A549 (cell line): ENCODE measurements at regions not wholly inside any gene's neighbourhood (a gene's known extent, or its start where the extent isn't known, plus 50 kb on each side); places are given as distances from the start of the nearest gene placed in this dataset.

ENCODE experiments used
- ATAC-seq, 2 experiments: fragments of 200-7000 bp in 1 of 2; fragments of >200 bp in 1 of 2; cut with Nextera tagmentation in 1 of 2; cut with Tn5 transposase in 1 of 2; 3 replicates each; pipeline versions ENCODE4 v1.8.0 to v1.9.1; 2018 to 2020; ENCODE audit warnings: mild to moderate bottlenecking in 1 of 2, moderate library complexity in 1 of 2
- CTCF ChIA-PET: fragments of 300-600 bp; sonication (Branson Sonifier 250); formaldehyde crosslinking; extraction: SDS; loops from one replicate; lab custom pipeline; 2021; ENCODE audit warnings: antibody characterized with exemption, inconsistent platforms; lab: Yijun Ruan, JAX
- POLR2A ChIA-PET: fragments of 350-600 bp; formaldehyde crosslinking; extraction: SDS; loops from one replicate; lab custom pipeline; 2021; ENCODE audit warnings: antibody characterized with exemption, inconsistent platforms; lab: Yijun Ruan, JAX
- DNase-seq, 2 experiments: peaks; one replicate each; pipeline versions ENCODE4 v3.0.0 to v3.0.0-alpha.2; 2011 to 2016; ENCODE audit warnings: low read depth in 1 of 2, low spot score in 1 of 2
- FAIRE-seq: peaks from 2 replicates; lab custom pipeline; 2011; peaks lifted over from hg19 to GRCh38; lab: Jason Lieb, UNC
- H3K27ac ChIP-seq, 2 experiments: fragments of >200 bp; sonication (Bioruptor Twin); formaldehyde crosslinking; 3 replicates each; pipeline ENCODE4 v1.5.1; 2016 to 2017
- H3K4me1 ChIP-seq: fragments of >200 bp; sonication (Bioruptor Twin); formaldehyde crosslinking; 3 replicates; pipeline ENCODE4 v1.6.1; 2016
- H3K4me2 ChIP-seq: fragments of >200 bp; sonication (Bioruptor Twin); formaldehyde crosslinking; 3 replicates; pipeline ENCODE4 v1.6.1; 2016
- H3K4me3 ChIP-seq: fragments of >200 bp; sonication (Bioruptor Twin); formaldehyde crosslinking; 3 replicates; pipeline ENCODE4 v1.5.1; 2016
- H3K9me3 ChIP-seq: fragments of >200 bp; sonication (Bioruptor Twin); formaldehyde crosslinking; 3 replicates; pipeline ENCODE4 v1.6.1; 2016
- BCL3 ChIP-seq: fragments of >200 bp; sonication (Bioruptor Twin); formaldehyde crosslinking; IDR thresholded peaks from 3 replicates; pipeline ENCODE4 v1.6.1; 2016
- CBX2 ChIP-seq: fragments of 200-600 bp; sonication (generic); IDR thresholded peaks from 2 replicates; pipeline ENCODE4 v1.6.1; 2016; ENCODE audit warnings: low read depth, mild to moderate bottlenecking, borderline replicate concordance
- CBX8 ChIP-seq: fragments of 200-600 bp; sonication (generic); IDR thresholded peaks from 2 replicates; pipeline ENCODE4 v1.6.1; 2016
- CEBPB ChIP-seq, 2 experiments: fragments of >200 bp in 1 of 2; sonication (Bioruptor Twin) in 1 of 2; formaldehyde crosslinking in 1 of 2; IDR thresholded peaks; 2 replicates each; pipeline ENCODE4 v1.6.1; 2012 to 2016
- CHD2 ChIP-seq: fragments of 150-350 bp; IDR thresholded peaks from 2 replicates; pipeline ENCODE4 v1.6.1; 2014; ENCODE audit warnings: low read length; ENCODE audit not compliant: partially characterized antibody
- E2F6 ChIP-seq: IDR thresholded peaks from 2 replicates; pipeline ENCODE4 v1.6.1; 2012; ENCODE audit warnings: low read depth, borderline replicate concordance
- EHF ChIP-seq: fragments of 250-450 bp; sonication (Bioruptor Pico); IDR thresholded peaks from 2 replicates; pipeline ENCODE4 v1.5.0; 2020; ENCODE audit warnings: mild to moderate bottlenecking
- EP300 ChIP-seq, 2 experiments: fragments of >200 bp; sonication (Bioruptor Twin); formaldehyde crosslinking; IDR thresholded peaks; 2 replicates in 1 of 2; 3 replicates in 1 of 2; pipeline ENCODE4 v1.6.1; 2016 to 2017
- FOXS1 ChIP-seq: fragments of 250-450 bp; sonication (Bioruptor Pico); IDR thresholded peaks from 2 replicates; pipeline ENCODE4 v1.5.0; 2020; ENCODE audit warnings: mild to moderate bottlenecking, moderate library complexity
- GATA3 ChIP-seq: IDR thresholded peaks from 2 replicates; pipeline ENCODE4 v1.6.1; 2012; ENCODE audit warnings: borderline replicate concordance
- HES2 ChIP-seq: fragments of >200 bp; sonication (Bioruptor Twin); formaldehyde crosslinking; IDR thresholded peaks from 2 replicates; pipeline ENCODE4 v1.6.1; 2016
- HEYL ChIP-seq: fragments of 250-450 bp; sonication (Bioruptor Pico); IDR thresholded peaks from 2 replicates; pipeline ENCODE4 v1.8.0; 2021; ENCODE audit warnings: mild to moderate bottlenecking, moderate library complexity
- HMGXB4 ChIP-seq: fragments of 250-450 bp; sonication (Bioruptor Pico); IDR thresholded peaks from 2 replicates; pipeline ENCODE4 v1.5.0; 2021; ENCODE audit warnings: mild to moderate bottlenecking, moderate library complexity, borderline replicate concordance
- HOXB13 ChIP-seq: fragments of 250-450 bp; sonication (Bioruptor Pico); IDR thresholded peaks from 2 replicates; pipeline ENCODE4 v1.5.0; 2020; ENCODE audit warnings: low read depth, mild to moderate bottlenecking, moderate library complexity
- JUN ChIP-seq, 2 experiments: fragments of >200 bp; sonication (Bioruptor Twin); formaldehyde crosslinking; IDR thresholded peaks; 2 replicates in 1 of 2; 3 replicates in 1 of 2; pipeline ENCODE4 v1.6.1; 2016 to 2017
- KDM5A ChIP-seq: fragments of 200-600 bp; sonication (generic); IDR thresholded peaks from 2 replicates; pipeline ENCODE4 v1.6.1; 2016; ENCODE audit warnings: antibody characterized with exemption, mild to moderate bottlenecking
- MAFK ChIP-seq: fragments of 450-650 bp; IDR thresholded peaks from 2 replicates; pipeline ENCODE4 v1.6.1; 2014; ENCODE audit not compliant: partially characterized antibody
- MAZ ChIP-seq: fragments of 150-350 bp; IDR thresholded peaks from 2 replicates; pipeline ENCODE4 v1.6.1; 2014; ENCODE audit warnings: antibody characterized with exemption, low read depth, low read length, borderline replicate concordance
- MYC ChIP-seq: IDR thresholded peaks from 2 replicates; pipeline ENCODE4 v1.6.1; 2012; ENCODE audit warnings: mild to moderate bottlenecking, inconsistent platforms, low read length, improper control_type of control experiment, borderline replicate concordance
- NFE2L2 ChIP-seq: fragments of 150-350 bp; conservative IDR thresholded peaks from 2 replicates; pipeline ENCODE4 v1.6.1; 2014; ENCODE audit warnings: low read length
- NR3C1 ChIP-seq: fragments of >200 bp; sonication (Bioruptor Twin); formaldehyde crosslinking; IDR thresholded peaks from 3 replicates; pipeline ENCODE4 v1.6.1; 2017
- PBX3 ChIP-seq: IDR thresholded peaks from 2 replicates; pipeline ENCODE4 v1.6.1; 2012
- PHF8 ChIP-seq: fragments of 200-600 bp; sonication (generic); IDR thresholded peaks from 2 replicates; pipeline ENCODE4 v1.6.1; 2016; ENCODE audit warnings: low read depth, mild to moderate bottlenecking, antibody characterized with exemption, moderate library complexity, borderline replicate concordance
- RARB ChIP-seq: fragments of 250-450 bp; sonication (Bioruptor Pico); IDR thresholded peaks from 2 replicates; pipeline ENCODE4 v1.8.0; 2021; ENCODE audit warnings: mild to moderate bottlenecking, moderate library complexity
- RCOR1 ChIP-seq: fragments of 150-350 bp; IDR thresholded peaks from 2 replicates; pipeline ENCODE4 v1.6.1; 2014; ENCODE audit warnings: antibody characterized with exemption, low read length, low read depth
- TFCP2L1 ChIP-seq: fragments of 250-450 bp; sonication (Bioruptor Pico); IDR thresholded peaks from 2 replicates; pipeline ENCODE4 v1.5.0; 2021; ENCODE audit warnings: mild to moderate bottlenecking
- TP53 ChIP-seq: fragments of 250-450 bp; sonication (Bioruptor Pico); IDR thresholded peaks from 2 replicates; pipeline ENCODE4 v1.5.0; 2021; ENCODE audit warnings: mild to moderate bottlenecking, moderate library complexity
- ZC3H11A ChIP-seq: fragments of 450-650 bp; IDR thresholded peaks from 2 replicates; pipeline ENCODE4 v1.6.1; 2014; ENCODE audit warnings: antibody characterized with exemption, mild to moderate bottlenecking
- ZFP36 ChIP-seq: fragments of 450-650 bp; IDR thresholded peaks from 2 replicates; pipeline ENCODE4 v1.6.1; 2014; ENCODE audit warnings: borderline replicate concordance; ENCODE audit not compliant: partially characterized antibody
- ZSCAN20 ChIP-seq: fragments of 250-450 bp; sonication (Bioruptor Pico); IDR thresholded peaks from 2 replicates; pipeline ENCODE4 v1.8.0; 2022; ENCODE audit warnings: mild to moderate bottlenecking, moderate library complexity
- WGBS: methylation state at CpG from one replicate; pipeline ENCODE4 v1.1.6; 2017; ENCODE audit errors: missing lambda C conversion rate; 5-methylcytosine and 5-hydroxymethylcytosine counted together

- TF ChIP-seq E2F6 (no peak), ZFP36 (no peak), HOXB13 (CRISPR knock-in tag) (no peak), CBX8 (no peak)
Observed at GRCh38 chr13:47136504-47136941, 239.7 kb upstream of the HTR2A start (continued).

- DNase-seq, result no peak
- CTCF ChIA-PET, result no interaction called here
- WGBS, result 9% methylated on average over 5 of the region's 5 CpGs
Observed at GRCh38 chr13:47135800-47136503, 239.1 kb upstream of the HTR2A start.

GRCh38 chr13:47134939-47135489 is 238.2 kb upstream of the HTR2A start:
- ATAC-seq, result no peak
- no peak for FAIRE-seq
- H3K9me3 ChIP-seq, result no peaks in the 10 kb centered on the region
- no peak overlapping the region for H3K4me2 ChIP-seq
- ChIA-PET CTCF (no interaction called here), POLR2A (no interaction called here)
- no peak overlapping the region for H3K27ac ChIP-seq
- no peaks in the 10 kb centered on the region for H3K4me1 ChIP-seq
- DNase-seq, result no peak
- H3K4me3 ChIP-seq, result no peak overlapping the region
- 18% methylated on average over 9 of the region's 9 CpGs for WGBS
- TF ChIP-seq JUN (IDR thresholded peaks at IDR 0.05) (no peak), RARB (CRISPR knock-in tag) (no peak), HOXB13 (CRISPR knock-in tag) (no peak), CBX2 (no peak), NR3C1 (no peak), BCL3 (no peak), MAFK (no peak), NFE2L2 (no peak), RCOR1 (no peak), PHF8 (no peak), KDM5A (no peak), CHD2 (no peak), EHF (CRISPR knock-in tag) (no peak), ZFP36 (no peak), HEYL (CRISPR knock-in tag) (no peak)

More at GRCh38 chr13:47135800-47136503, 239.1 kb upstream of the HTR2A start:
- no peaks in the 10 kb centered on the region for H3K9me3 ChIP-seq
- POLR2A ChIA-PET, result no interaction called here
- TF ChIP-seq FOXS1 (CRISPR knock-in tag), result no peak
- TF ChIP-seq RCOR1, result no peak
- TF ChIP-seq CEBPB (IDR thresholded peaks at IDR 0.05), result no peak
- TF ChIP-seq MYC, result no peak
- TF ChIP-seq RARB (CRISPR knock-in tag), result no peak
- TF ChIP-seq HES2, result no peak
- no peak for TF ChIP-seq EP300 (IDR thresholded peaks at IDR 0.05)
- TF ChIP-seq GATA3, result no peak
- no peak for TF ChIP-seq HMGXB4 (CRISPR knock-in tag)
- TF ChIP-seq ZSCAN20 (CRISPR knock-in tag), result no peak
- TF ChIP-seq PBX3, result no peak
- TF ChIP-seq JUN (IDR thresholded peaks at IDR 0.05), result no peak
- no peak for TF ChIP-seq MAZ
- no peak for TF ChIP-seq TFCP2L1 (CRISPR knock-in tag)
- no peak for TF ChIP-seq ZC3H11A
- no peak for TF ChIP-seq TP53 (CRISPR knock-in tag)
- TF ChIP-seq, all 56 proteins: peak for 0
- Histone ChIP-seq H3K4me2 (no peak overlapping the region), H3K27ac (no peak overlapping the region), H3K4me1 (no peaks in the 10 kb centered on the region), H3K4me3 (no peak overlapping the region)
- ATAC-seq (no peak), FAIRE-seq (no peak)
